ENCODE measurements at regions not wholly inside any gene's neighbourhood (a gene's known extent, or its start where the extent isn't known, plus 50 kb on each side); places are given as distances from the start of the nearest gene placed in this dataset.

DNA sequence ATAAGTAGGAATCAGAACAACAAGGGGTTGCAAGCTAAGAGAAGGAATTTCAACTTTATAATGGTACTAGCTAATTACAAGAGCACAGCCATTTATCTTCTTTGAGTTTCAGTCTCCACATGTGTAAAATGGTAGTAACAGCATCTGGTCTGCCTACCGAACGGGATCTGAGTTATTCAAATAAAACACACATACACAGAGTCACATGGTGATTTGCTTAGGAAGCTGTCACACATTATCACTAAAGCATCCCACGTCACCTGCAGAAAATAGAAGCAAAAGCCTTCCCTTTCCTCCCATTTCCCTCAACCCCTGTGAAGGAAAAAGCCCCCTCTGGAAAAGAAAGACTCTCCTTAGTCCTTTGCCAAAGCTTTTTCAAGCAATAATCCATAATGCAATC, 389.7 kb downstream of the OMA1 start:
- TF ChIP-seq, protein P1, sequence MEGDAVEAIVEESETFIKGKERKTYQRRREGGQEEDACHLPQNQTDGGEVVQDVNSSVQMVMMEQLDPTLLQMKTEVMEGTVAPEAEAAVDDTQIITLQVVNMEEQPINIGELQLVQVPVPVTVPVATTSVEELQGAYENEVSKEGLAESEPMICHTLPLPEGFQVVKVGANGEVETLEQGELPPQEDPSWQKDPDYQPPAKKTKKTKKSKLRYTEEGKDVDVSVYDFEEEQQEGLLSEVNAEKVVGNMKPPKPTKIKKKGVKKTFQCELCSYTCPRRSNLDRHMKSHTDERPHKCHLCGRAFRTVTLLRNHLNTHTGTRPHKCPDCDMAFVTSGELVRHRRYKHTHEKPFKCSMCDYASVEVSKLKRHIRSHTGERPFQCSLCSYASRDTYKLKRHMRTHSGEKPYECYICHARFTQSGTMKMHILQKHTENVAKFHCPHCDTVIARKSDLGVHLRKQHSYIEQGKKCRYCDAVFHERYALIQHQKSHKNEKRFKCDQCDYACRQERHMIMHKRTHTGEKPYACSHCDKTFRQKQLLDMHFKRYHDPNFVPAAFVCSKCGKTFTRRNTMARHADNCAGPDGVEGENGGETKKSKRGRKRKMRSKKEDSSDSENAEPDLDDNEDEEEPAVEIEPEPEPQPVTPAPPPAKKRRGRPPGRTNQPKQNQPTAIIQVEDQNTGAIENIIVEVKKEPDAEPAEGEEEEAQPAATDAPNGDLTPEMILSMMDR (conservative IDR thresholded peaks at IDR 0.05; ENCODE audit: low read depth, low read length), result no peak
- H3K4me3 ChIP-seq (ENCODE audit: low read depth, low read length), result no peak overlapping the region
- DNase-seq (ENCODE audit: low read depth), result no peak

DNA sequence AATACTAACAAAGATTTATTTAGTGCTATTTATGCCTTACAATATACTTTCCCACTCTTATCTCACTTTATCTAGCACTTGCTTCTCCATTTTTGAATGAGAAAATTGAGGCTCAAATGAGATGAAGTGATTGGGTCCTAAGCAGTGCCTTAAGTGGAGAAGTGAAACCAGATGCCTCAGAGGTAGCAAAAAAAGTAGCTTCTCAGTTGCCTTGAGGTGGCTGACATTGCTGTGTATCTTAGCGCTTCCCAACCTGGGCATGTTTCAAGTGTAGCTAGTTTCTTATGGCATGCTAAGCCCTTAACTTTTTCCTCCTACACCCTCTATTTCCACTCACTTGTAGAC, 390.4 kb downstream of the OMA1 start:
- TF ChIP-seq, protein P1 (conservative IDR thresholded peaks at IDR 0.05; ENCODE audit: low read depth, low read length), result no peak
- DNase-seq (ENCODE audit: low read depth), result no peak
- H3K4me3 ChIP-seq (ENCODE audit: low read depth, low read length), result no peak overlapping the region

DNA sequence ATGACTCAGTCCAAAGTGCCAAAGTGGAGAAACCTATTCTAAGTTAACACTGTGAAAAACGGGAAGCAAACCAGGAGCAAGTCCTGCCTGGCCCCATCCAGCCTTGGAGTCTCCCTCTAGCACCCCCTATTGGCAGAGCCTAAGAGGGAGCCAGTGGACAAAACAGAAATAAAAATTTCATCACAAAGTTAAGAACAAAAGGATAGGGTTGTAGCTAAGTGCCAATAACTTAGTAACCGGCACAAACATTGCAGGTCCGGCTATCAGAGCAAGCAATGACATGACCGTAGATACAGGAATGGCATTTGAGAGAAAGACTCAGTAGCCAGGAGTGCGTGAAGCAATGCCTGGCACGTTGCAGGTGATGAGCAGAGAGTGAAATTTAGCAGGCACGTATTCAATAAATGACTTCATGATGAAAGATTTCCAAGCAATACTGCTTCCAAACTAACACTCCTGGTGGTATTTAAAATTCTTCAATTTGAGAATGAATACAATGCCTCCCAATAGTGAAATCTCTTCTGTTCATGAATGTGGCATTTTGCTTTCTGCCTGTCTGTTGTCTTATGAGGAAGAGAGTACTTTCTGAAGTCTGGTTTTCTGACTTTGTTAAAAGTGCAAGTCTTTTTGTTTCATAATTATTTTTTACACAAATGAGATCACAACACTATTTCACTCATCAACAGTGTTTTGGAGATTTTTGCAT, 391.0 kb downstream of the OMA1 start:
- TF ChIP-seq, protein P1 (conservative IDR thresholded peaks at IDR 0.05; ENCODE audit: low read depth, low read length), result peak; percentile 68
- H3K4me3 ChIP-seq (ENCODE audit: low read depth, low read length), result no peak overlapping the region
- no peak for DNase-seq (ENCODE audit: low read depth)

DNA sequence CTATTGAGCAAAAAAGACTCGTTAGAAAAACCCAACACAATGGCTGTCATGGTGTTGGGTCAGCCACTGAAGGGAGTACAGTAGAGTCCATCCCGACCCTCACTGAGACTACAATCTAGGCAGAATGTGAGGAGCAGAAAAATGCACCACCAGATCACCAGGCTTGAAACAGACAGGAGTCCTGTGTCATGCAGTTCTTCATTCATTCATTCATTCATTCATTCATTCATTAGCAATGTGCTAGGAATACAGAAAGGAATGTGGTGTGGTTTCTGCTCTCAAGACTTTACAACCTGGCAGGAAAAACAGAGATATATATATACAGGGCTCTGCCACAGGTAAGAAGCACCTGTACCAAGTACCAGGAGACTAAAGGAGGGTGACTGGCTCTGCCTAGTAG, 392.3 kb downstream of the OMA1 start:
- H3K4me3 ChIP-seq (ENCODE audit: low read depth, low read length), result no peak overlapping the region
- TF ChIP-seq, protein P1 (conservative IDR thresholded peaks at IDR 0.05; ENCODE audit: low read depth, low read length), result no peak
- no peak for DNase-seq (ENCODE audit: low read depth)

DNA sequence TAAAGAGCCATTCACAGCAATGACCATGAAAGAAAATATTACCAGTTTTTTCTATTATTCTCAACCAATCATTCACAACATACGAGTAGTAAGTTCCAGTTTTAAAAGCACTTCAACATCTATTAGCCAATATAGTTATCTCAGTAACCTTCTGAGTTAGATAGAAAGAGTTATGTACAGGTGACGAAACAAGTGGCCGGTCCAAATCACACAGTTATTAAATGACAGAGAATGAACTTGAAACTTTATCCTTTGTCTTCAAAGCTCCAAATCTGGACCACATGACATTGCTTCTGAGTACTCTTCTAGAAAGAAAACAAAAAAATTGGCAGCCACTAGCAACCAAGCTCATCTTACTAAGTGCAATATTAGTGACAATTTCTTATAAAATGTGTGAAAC, 393.8 kb downstream of the OMA1 start:
- H3K4me3 ChIP-seq (ENCODE audit: low read depth, low read length), result no peak overlapping the region
- no peak for DNase-seq (ENCODE audit: low read depth)
- TF ChIP-seq, protein P1 (conservative IDR thresholded peaks at IDR 0.05; ENCODE audit: low read depth, low read length), result no peak

DNA sequence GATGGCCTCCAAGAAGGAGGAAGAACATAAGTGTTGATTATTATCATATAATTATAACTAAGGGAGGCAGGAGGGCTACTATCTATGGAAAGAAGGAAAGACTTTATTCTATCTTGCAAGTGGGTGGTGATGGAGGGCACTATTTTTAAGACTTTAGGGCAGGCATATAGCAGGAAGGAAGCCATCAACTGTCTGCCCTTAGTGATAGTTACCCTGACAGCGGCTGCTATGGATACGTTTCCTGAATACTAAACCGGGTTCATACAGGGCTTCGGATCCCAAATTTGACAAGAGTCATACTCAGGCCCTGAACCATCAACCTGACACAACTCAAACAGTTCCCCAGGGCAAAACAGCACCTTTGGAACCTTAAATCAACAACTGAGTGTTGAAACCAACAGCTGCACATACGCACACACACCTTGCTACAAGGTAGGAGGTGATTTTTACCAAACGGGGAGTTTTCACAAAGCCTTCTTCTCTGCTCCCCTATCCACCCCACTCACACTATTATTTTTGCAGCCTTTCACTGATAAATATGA, 397.2 kb downstream of the OMA1 start:
- TF ChIP-seq, protein P1 (conservative IDR thresholded peaks at IDR 0.05; ENCODE audit: low read depth, low read length), result no peak
- DNase-seq (ENCODE audit: low read depth), result no peak
- H3K4me3 ChIP-seq (ENCODE audit: low read depth, low read length), result no peak overlapping the region

DNA sequence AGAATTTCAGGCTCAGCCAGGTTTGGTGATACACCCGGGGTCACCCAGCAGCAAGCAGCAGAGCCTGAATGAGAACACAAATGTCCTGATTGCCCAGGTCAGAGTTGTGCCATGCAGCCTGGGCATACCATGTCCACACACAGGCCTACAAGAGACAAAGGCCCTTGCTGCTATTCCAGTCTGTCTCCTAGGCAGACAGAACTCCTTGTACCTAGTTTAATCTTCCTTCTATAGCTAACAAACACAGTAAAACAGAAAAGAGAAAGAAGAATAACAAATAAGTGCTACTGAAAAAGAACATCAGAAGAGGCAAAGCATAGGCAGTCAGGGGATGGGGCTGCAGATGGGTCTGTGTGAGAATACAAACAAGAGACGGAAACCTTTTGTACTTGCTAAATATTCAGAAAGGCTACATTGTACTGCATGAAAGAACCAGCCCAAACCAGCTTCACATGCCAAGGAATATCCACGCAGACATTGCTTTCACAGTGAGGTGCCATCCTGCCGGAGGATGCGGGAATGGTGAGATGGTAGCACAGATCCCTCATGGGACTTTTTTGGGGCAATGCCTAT, 401.7 kb downstream of the OMA1 start:
- TF ChIP-seq, protein P1 (conservative IDR thresholded peaks at IDR 0.05; ENCODE audit: low read depth, low read length), result no peak
- H3K4me3 ChIP-seq (ENCODE audit: low read depth, low read length), result no peak overlapping the region

More for the DNA sequence above, 401.7 kb downstream of the OMA1 start:
- no peak for DNase-seq (ENCODE audit: low read depth)
